ENCODE measurements at regions not wholly inside any gene's neighbourhood (a gene's known extent, or its start where the extent isn't known, plus 50 kb on each side); places are given as distances from the start of the nearest gene placed in this dataset.

DNA sequence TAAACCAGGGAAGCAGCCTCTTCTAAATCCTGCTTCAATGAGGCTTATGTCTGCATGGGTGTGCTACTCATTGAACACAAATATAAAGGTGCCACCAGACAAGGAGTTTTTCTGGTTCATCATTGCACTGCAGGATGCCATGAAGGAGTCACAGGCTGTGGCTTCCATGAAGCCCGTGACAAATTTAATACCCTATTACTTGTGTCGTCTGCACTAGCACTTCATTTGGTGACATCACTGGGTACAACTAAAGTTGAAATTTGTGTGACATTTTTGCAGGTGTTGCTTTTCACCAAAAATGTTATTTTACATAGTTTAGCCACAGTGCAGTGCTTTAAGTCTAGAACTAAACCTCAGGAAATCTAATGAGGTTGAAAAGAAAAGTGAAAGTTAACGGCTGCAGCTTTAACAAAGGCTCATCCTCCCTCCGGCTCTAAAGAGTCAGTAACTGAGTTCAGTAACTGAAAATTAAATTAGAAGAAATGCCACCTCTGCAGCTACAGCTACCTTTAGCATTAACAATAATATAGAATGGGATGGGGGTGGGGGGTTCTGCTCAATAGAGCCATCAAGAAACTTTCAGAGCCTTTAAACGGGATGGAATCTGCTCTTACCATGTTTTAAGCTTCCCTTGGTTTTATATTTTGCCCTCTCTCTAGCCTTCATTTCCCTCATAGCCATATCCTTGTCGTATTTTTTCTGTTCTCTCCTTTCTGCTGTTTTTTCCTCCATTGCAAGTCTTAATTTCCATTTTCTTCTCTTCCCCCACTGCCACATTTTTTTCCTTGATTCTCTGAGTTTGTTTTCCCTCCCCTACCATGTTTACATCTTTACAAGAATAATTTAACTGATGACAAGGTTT lies 233.8 kb upstream of the TMEM161B start:
- H3K27ac ChIP-seq (ENCODE audit: extremely low read length, insufficient read depth, low read length), result no peak overlapping the region
- in situ Hi-C loops (cut with HindIII; ENCODE audit: extremely low pct_ligation_motif_present, low pct_unique_long_range_greater_than_20kb), result no loop called here
- 0 out of 2 replicates have a peak, but pooled peaks cover 8% of the 10 kb centered on the region for H3K4me1 ChIP-seq (ENCODE audit: insufficient read depth, low read length)
- no peaks in the 10 kb centered on the region for H3K79me2 ChIP-seq (ENCODE audit: insufficient read depth, low read length)
- TF ChIP-seq, protein P1, sequence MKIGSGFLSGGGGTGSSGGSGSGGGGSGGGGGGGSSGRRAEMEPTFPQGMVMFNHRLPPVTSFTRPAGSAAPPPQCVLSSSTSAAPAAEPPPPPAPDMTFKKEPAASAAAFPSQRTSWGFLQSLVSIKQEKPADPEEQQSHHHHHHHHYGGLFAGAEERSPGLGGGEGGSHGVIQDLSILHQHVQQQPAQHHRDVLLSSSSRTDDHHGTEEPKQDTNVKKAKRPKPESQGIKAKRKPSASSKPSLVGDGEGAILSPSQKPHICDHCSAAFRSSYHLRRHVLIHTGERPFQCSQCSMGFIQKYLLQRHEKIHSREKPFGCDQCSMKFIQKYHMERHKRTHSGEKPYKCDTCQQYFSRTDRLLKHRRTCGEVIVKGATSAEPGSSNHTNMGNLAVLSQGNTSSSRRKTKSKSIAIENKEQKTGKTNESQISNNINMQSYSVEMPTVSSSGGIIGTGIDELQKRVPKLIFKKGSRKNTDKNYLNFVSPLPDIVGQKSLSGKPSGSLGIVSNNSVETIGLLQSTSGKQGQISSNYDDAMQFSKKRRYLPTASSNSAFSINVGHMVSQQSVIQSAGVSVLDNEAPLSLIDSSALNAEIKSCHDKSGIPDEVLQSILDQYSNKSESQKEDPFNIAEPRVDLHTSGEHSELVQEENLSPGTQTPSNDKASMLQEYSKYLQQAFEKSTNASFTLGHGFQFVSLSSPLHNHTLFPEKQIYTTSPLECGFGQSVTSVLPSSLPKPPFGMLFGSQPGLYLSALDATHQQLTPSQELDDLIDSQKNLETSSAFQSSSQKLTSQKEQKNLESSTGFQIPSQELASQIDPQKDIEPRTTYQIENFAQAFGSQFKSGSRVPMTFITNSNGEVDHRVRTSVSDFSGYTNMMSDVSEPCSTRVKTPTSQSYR (CRISPR knock-in tag; IDR thresholded peaks at IDR 0.05; ENCODE audit: borderline replicate concordance), result no peak
- TF ChIP-seq, protein P2, sequence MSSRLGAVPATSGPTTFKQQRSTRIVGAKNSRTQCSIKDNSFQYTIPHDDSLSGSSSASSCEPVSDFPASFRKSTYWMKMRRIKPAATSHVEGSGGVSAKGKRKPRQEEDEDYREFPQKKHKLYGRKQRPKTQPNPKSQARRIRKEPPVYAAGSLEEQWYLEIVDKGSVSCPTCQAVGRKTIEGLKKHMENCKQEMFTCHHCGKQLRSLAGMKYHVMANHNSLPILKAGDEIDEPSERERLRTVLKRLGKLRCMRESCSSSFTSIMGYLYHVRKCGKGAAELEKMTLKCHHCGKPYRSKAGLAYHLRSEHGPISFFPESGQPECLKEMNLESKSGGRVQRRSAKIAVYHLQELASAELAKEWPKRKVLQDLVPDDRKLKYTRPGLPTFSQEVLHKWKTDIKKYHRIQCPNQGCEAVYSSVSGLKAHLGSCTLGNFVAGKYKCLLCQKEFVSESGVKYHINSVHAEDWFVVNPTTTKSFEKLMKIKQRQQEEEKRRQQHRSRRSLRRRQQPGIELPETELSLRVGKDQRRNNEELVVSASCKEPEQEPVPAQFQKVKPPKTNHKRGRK (CRISPR knock-in tag; IDR thresholded peaks at IDR 0.05), result peak; percentile 72; the same call in 1 of the 2 replicates
- H3K4me3 ChIP-seq (replicated peaks in 1 of 3; ENCODE audit: insufficient read depth in 1 of 3, low read depth in 2 of 3, low read length in 3 of 3), result peak overlapping the region; percentile 49 to 58 (median 49); a peak in 5 of 6 replicates
- H4K20me1 ChIP-seq (ENCODE audit: insufficient read depth, low read length), result no peaks in the 10 kb centered on the region
- no peaks in the 10 kb centered on the region for H3K9me3 ChIP-seq (ENCODE audit: low read length)
- peak overlapping the region; percentile 79 for H3K4me2 ChIP-seq (ENCODE audit: low read depth, low read length)
- FAIRE-seq, result no peak
- no TSS peak for BruUV-seq (replicated peaks)
- POLR2A ChIA-PET, result no interaction called here
- peak; percentile 62 for ATAC-seq
- no peak for DNase-seq (ENCODE audit: low spot score)
- CTCF ChIA-PET (ENCODE audit: low intra/inter-chr PET ratio, low total read pairs), result no interaction called here
- 0% methylated on average over 6 of the region's 6 CpGs for WGBS (ENCODE audit: low lambda C conversion rate)
- intact Hi-C loops (cut with micrococcal nuclease; ENCODE audit: unreplicated experiment), result no loop called here
- no peaks in the 10 kb centered on the region for H3K27me3 ChIP-seq (ENCODE audit: control insufficient read depth in 1 of 2, insufficient read depth in 2 of 2, low read length in 2 of 2)
- no peak overlapping the region for H3K9ac ChIP-seq (ENCODE audit: insufficient read depth, low read depth, low read length)
- H2AFZ ChIP-seq (ENCODE audit: low read length), result peak overlapping the region; percentile 96
- H3K36me3 ChIP-seq (replicated peaks in 1 of 2; ENCODE audit: control insufficient read depth in 1 of 2, insufficient read depth in 2 of 2, low read length in 2 of 2), result no peaks in the 10 kb centered on the region
